SK-MEL-5 (cell line): ENCODE measurements at regions not wholly inside any gene's neighbourhood (a gene's known extent, or its start where the extent isn't known, plus 50 kb on each side); places are given as distances from the start of the nearest gene placed in this dataset.
"Not testable (repeated sequence)": the region's sequence is repeated elsewhere in the genome, so short reads cannot be mapped to it uniquely, and the experiment has no call there.

ENCODE experiments used
- DNase-seq: peaks from one replicate; pipeline ENCODE4 v3.0.0-alpha.2; 2016; ENCODE audit warnings: low read depth, low spot score
- in situ Hi-C: cut with HindIII; loops from 2 replicates; pipeline ENCODE4 v1.10.0; 2016; ENCODE audit warnings: low sequenced_read_pairs, high pct_unique_total_duplicates, low pct_unique_long_range_greater_than_20kb

- no peak for DNase-seq
- in situ Hi-C loops, result no loop called here
These were observed 116.4 kb upstream of the HS3ST4 start for GRCh38 chr16:25575363-25575762.

- DNase-seq, result no peak
- in situ Hi-C loops, result no loop called here
These were observed 120.0 kb upstream of the HS3ST4 start for GRCh38 chr16:25571712-25572111.

DNA sequence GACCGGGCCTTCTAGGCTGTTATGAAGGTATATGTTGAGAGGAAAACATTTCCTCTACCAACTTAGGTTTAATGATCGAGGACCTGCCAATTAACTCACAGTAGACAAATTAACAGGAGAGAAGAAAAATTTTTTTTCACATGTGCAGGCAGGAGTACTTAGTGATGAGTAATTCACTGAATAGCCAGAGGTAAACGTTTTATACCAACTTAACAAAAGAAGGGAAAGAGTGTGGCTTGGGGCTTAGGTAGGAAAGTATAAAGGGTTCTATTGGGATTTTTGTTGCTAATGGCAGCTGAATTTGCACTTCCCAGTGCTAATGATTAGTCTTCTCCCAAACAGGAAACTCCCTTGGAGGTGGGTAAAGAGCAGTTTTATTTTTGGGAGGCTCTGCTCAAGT lies 121.6 kb upstream of the HS3ST4 start:
- no peak for DNase-seq
- in situ Hi-C loops, result no loop called here

GRCh38 chr16:25568991-25569390 lies 122.8 kb upstream of the HS3ST4 start:
- in situ Hi-C loops, result no loop called here
- DNase-seq, result no peak

DNA sequence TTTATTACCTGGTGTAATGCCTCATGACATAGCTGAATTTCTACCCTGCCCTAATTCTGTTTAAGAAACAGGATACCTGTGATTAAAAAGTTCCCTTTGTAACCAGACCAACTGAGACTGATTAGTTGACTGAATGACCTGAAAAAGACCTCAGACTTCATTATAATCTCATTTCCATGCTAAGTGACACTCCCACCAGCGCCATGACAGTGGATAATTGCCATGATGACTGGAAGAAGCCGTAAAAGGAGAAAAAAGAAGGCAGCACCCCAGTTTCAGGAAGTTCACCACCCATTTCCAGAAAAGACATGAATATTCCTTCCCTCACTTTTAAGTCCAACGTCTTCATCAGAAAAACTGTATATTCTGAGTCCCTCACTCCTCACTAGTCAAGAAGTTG lies 125.6 kb upstream of the HS3ST4 start:
- in situ Hi-C loops, result no loop called here
- DNase-seq, result no peak

GRCh38 chr16:25563700-25564099 lies 128.1 kb upstream of the HS3ST4 start:
- in situ Hi-C loops, result no loop called here
- no peak for DNase-seq

- in situ Hi-C loops, DNase-seq: not testable (repeated sequence)
These were observed 130.0 kb upstream of the HS3ST4 start for GRCh38 chr16:25561723-25562122.

DNA sequence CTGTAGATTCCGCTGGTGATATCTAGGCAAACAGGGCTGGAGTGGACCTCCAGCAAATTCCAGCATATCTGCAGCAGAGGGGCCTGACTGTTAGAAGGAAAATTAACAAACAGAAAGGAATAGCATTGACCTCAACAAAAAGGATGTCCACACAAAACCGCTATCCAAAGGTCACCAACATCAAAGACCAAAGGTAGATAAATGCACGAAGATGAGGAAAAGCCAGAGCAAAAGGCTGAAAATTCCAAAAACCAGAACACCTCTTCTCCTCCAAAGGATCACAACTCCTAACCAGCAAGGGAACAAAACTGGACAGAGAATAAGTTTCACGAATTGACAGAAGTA lies 134.8 kb upstream of the HS3ST4 start:
- DNase-seq, in situ Hi-C loops: not testable (repeated sequence)

- in situ Hi-C loops, DNase-seq: not testable (repeated sequence)
These were observed 135.3 kb upstream of the HS3ST4 start for GRCh38 chr16:25556289-25556967.

- in situ Hi-C loops, result no loop called here
These were observed 137.9 kb upstream of the HS3ST4 start for GRCh38 chr16:25553711-25554436.

DNA sequence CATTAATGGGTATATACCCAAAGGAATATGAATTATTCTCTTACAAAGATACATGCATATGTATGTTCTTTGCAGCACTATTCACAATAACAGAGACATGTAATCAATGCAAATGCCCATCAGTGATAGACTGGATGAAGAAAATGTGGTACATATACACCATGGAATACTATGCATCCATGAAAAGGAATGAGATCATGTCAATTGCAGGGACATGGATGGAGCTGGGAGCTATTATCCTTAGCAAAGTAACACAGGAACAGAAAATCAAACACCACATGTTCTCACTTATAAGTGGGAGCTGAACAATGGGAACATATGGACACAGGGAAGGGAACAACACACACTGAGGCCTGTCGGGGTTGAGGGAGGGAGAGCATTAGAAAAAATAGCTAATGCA lies 141.1 kb upstream of the HS3ST4 start:
- DNase-seq, result no peak
- in situ Hi-C loops, result no loop called here

More at GRCh38 chr16:25553711-25554436, 137.9 kb upstream of the HS3ST4 start:
- DNase-seq, result no peak

DNA sequence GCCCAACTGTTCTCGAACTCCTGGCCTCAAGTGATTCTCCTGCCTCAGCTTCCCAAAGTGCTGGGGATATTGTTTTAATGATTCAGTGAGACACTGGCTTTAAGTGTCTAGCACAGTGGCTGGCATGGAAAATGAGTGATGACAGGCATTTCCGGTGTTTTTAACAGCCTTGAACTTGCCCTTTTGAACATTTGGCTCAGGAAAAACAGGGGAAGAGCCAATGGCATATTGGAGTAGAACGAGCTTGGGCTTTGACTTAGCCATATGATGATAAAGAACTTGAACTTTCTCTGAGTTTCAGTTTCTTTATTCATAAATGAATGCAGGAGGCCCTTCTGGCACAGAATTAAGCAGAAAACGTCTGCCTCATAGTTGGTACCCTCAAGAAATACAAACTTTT lies 145.0 kb upstream of the HS3ST4 start:
- in situ Hi-C loops, result no loop called here
- DNase-seq, result no peak

GRCh38 chr16:25544294-25544693 lies 147.5 kb upstream of the HS3ST4 start:
- in situ Hi-C loops, result no loop called here

GRCh38 chr16:25542306-25542705 lies 149.5 kb upstream of the HS3ST4 start:
- no peak for DNase-seq
- in situ Hi-C loops, result no loop called here

More at GRCh38 chr16:25544294-25544693, 147.5 kb upstream of the HS3ST4 start:
- no peak for DNase-seq

DNA sequence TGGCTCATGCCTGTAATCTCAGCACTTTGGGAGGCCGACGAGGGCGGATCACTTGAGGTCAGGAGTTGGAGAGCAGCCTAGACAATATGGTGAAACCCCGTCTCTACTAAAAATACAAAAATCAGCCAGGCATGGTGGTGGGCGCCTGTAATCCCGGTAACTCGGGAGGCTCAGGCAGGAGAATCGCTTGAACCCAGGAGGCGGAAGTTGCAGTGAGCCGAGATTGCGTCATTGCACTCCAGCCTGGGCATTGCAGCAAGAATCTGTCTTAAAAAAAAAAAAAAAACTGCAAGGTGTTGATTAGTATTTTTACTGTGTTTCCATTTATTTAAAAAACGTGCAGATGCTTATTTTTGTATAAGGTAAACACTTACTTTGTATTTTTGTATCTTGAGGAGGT lies 152.0 kb upstream of the HS3ST4 start:
- in situ Hi-C loops, DNase-seq: not testable (repeated sequence)

- in situ Hi-C loops, result no loop called here
- no peak for DNase-seq
These were observed 168.6 kb upstream of the HS3ST4 start for GRCh38 chr16:25523183-25523582.

DNA sequence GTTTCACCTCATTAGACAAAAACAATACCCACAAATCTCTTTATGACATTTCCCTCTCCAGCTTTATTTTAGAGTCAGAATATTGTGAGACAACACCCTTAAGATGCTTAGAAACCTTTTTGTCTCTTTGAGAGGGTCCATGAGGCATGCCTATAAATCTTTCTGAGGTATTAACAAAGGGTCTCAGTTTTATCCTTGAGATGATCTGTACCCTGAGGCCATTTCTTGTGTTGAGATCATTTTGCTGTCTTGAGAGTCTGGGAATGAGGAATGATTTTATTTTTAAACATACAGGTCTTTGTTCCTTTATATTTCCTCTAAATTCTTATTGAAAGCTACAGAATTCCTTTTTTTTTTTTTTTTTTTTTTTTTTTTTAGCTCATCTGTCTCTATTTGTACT lies 179.7 kb upstream of the HS3ST4 start:
- peak; percentile 68 for DNase-seq
- in situ Hi-C loops, result no loop called here

DNA sequence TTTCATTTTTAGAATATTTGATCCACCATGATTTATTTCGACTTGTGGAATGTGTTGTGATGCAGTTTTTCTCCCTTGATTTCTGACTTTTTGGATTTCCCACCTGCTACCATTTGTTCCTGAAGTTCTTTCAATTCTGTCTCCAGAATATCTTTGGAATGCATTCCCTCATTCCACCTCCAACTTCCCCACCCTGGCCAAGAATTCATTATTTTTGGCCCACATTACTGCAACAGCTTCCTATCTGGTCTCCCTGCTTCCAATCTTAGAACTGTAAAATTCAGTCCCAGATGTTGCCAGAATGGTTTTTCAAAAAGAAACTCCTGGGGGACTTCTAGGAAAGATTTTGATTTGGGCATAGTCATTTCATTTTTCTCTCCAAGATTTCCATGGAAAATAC lies 182.3 kb upstream of the HS3ST4 start:
- no peak for DNase-seq
- in situ Hi-C loops, result no loop called here

DNA sequence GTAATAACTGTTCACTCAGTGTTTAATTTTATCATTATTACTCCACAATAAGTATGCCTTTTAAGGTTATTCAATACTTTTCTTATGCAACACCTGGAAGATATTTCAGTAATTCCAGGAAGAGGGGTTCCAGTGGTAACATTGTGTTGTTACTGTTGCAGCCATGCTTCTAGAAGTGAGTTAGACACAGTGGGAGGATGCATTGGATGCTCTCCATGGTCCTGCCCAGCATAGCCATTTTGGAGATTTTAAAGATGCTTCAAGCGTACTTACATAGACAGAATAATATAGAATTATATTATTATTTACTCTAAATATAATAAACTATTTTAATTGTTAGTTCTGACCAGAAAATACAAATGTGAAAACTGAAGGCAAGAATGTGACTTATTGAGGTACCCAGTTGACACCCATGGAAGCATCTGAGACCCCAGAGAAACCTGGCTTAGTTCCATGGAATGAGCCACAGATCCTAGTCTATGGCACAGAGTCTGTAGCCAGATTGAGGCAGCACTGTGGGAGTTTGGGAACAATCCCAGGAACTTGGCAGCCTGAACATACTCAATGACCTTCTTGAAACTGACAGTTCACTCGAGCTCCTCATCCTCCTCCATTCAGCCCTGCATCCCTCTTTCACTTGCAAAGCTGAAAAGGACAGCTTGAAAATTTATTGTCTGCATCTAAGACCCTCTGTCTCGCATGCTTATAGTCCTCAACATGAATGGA lies 190.1 kb upstream of the HS3ST4 start:
- DNase-seq, result no peak

More for the DNA sequence above, 190.1 kb upstream of the HS3ST4 start:
- in situ Hi-C loops, result no loop called here
